Ishikawa (cell line): ENCODE measurements at regions not wholly inside any gene's neighbourhood (a gene's known extent, or its start where the extent isn't known, plus 50 kb on each side); places are given as distances from the start of the nearest gene placed in this dataset.

Source experiments
- CEBPB ChIP-seq: IDR thresholded peaks from 2 replicates; pipeline ENCODE4 v1.6.1; 2012
- CREB1 ChIP-seq: IDR thresholded peaks from 2 replicates; pipeline ENCODE4 v1.6.1; 2012; ENCODE audit warnings: low read depth
- EGR1 ChIP-seq: IDR thresholded peaks from 2 replicates; pipeline ENCODE4 v1.6.1; 2012
- EP300 ChIP-seq: IDR thresholded peaks from 2 replicates; pipeline ENCODE4 v1.6.1; 2012; ENCODE audit warnings: borderline replicate concordance
- FOXM1 ChIP-seq: IDR thresholded peaks from 2 replicates; pipeline ENCODE4 v1.6.1; 2012; ENCODE audit warnings: low read depth, borderline replicate concordance
- MAX ChIP-seq: IDR thresholded peaks from 2 replicates; pipeline ENCODE4 v1.6.1; 2012
- NFIC ChIP-seq: IDR thresholded peaks from 2 replicates; pipeline ENCODE4 v1.6.1; 2012
- RAD21 ChIP-seq: IDR thresholded peaks from 2 replicates; pipeline ENCODE4 v1.6.1; 2012; ENCODE audit warnings: low read depth
- REST ChIP-seq: IDR thresholded peaks from 2 replicates; pipeline ENCODE4 v1.6.1; 2012; ENCODE audit warnings: low read depth, mild to moderate bottlenecking
- TAF1 ChIP-seq: IDR thresholded peaks from 2 replicates; pipeline ENCODE4 v1.6.1; 2012; ENCODE audit warnings: low read depth, mild to moderate bottlenecking
- TCF12 ChIP-seq: IDR thresholded peaks from 2 replicates; pipeline ENCODE4 v1.6.1; 2012; ENCODE audit warnings: low read depth
- TEAD4 ChIP-seq: IDR thresholded peaks from 2 replicates; pipeline ENCODE4 v1.6.1; 2012
- USF1 ChIP-seq: IDR thresholded peaks from 2 replicates; pipeline ENCODE4 v1.6.1; 2012
- YY1 ChIP-seq: IDR thresholded peaks from 2 replicates; pipeline ENCODE4 v1.6.1; 2012; ENCODE audit warnings: low read depth
- ZBTB7A ChIP-seq: IDR thresholded peaks from 2 replicates; pipeline ENCODE4 v1.6.1; 2012; ENCODE audit warnings: low read depth

GRCh38 chr4:141304346-141304745 is 83.7 kb downstream of the ZNF330 start:
- TF ChIP-seq REST (no peak), USF1 (no peak), ZBTB7A (no peak), TAF1 (no peak), EGR1 (no peak), RAD21 (no peak), TCF12 (no peak), CEBPB (no peak), FOXM1 (no peak), YY1 (no peak), EP300 (no peak), NFIC (no peak), TEAD4 (no peak), CREB1 (no peak), MAX (no peak)

GRCh38 chr4:141306331-141306730 is 85.6 kb downstream of the ZNF330 start:
- TF ChIP-seq CEBPB = no peak
- no peak for TF ChIP-seq REST
- TF ChIP-seq MAX = no peak
- TF ChIP-seq RAD21 = no peak
- no peak for TF ChIP-seq FOXM1
- TF ChIP-seq EP300 = no peak
- no peak for TF ChIP-seq NFIC
- no peak for TF ChIP-seq TAF1
- no peak for TF ChIP-seq USF1
- no peak for TF ChIP-seq EGR1
- TF ChIP-seq TCF12 = no peak
- no peak for TF ChIP-seq ZBTB7A
- TF ChIP-seq TEAD4 = no peak
- TF ChIP-seq CREB1 = no peak
- no peak for TF ChIP-seq YY1

GRCh38 chr4:141307241-141307689 is 86.6 kb downstream of the ZNF330 start:
- TF ChIP-seq RAD21 (peak; percentile 94), EGR1 (no peak), FOXM1 (no peak), USF1 (no peak)

- TF ChIP-seq EP300 = no peak
Observed at GRCh38 chr4:141309874-141310273, 89.2 kb downstream of the ZNF330 start.

GRCh38 chr4:141311246-141312204 is 90.8 kb downstream of the ZNF330 start:
- TF ChIP-seq REST = no peak
- no peak for TF ChIP-seq YY1
- TF ChIP-seq FOXM1 = no peak
- no peak for TF ChIP-seq CEBPB
- TF ChIP-seq EGR1 = no peak
- no peak for TF ChIP-seq NFIC
- no peak for TF ChIP-seq TCF12
- no peak for TF ChIP-seq USF1
- TF ChIP-seq CREB1 = no peak
- no peak for TF ChIP-seq MAX
- no peak for TF ChIP-seq TAF1
- TF ChIP-seq ZBTB7A = no peak
- no peak for TF ChIP-seq EP300
- TF ChIP-seq TEAD4 = no peak
- TF ChIP-seq RAD21 = no peak
